Spleen (tissue), 7 donors: ENCODE measurements at regions not wholly inside any gene's neighbourhood (a gene's known extent, or its start where the extent isn't known, plus 50 kb on each side); places are given as distances from the start of the nearest gene placed in this dataset.

Experiments
- CTCF ChIP-seq, 11 experiments: fragments of 200-600 bp in 7 of 11; fragments of 450-650 bp in 4 of 11; sonication (generic) in 4 of 11; IDR thresholded peaks in 8 of 11; conservative IDR thresholded peaks in 3 of 11; 1 replicate in 7 of 11; 2 replicates in 4 of 11; pipeline versions ENCODE4 v1.4.0 to v1.8.0; 2016 to 2021; ENCODE audit warnings: antibody characterized with exemption in 11 of 11, inconsistent platforms in 4 of 11, mild to moderate bottlenecking in 1 of 11
- POLR2A ChIP-seq, 3 donors: fragments of 450-650 bp; IDR thresholded peaks; one replicate each; pipeline ENCODE4 v1.5.1; 2017; ENCODE audit warnings: antibody characterized with exemption in 3 of 3, mild to moderate bottlenecking in 1 of 3
- donor health status: DM: no; HTN: no; CAD: no; lungs with moderate emphysema.
- donor health status: DM: no; HTN: no; CAD: no.
- donor health status: DM: no; HTN: no; CAD: no.

GRCh38 chr4:22287631-22288030 is 228.2 kb downstream of the ADGRA3 start:
- TF ChIP-seq CTCF (IDR thresholded peaks at IDR 0.05 in 8 of 11, conservative IDR thresholded peaks at IDR 0.05 in 3 of 11) (no peak), POLR2A (IDR thresholded peaks at IDR 0.05) (no peak)
